ENCODE measurements at regions not wholly inside any gene's neighbourhood (a gene's known extent, or its start where the extent isn't known, plus 50 kb on each side); places are given as distances from the start of the nearest gene placed in this dataset.
A peak's percentile ranks its signal among the peaks of the same experiment; 100 is the strongest.

DNA sequence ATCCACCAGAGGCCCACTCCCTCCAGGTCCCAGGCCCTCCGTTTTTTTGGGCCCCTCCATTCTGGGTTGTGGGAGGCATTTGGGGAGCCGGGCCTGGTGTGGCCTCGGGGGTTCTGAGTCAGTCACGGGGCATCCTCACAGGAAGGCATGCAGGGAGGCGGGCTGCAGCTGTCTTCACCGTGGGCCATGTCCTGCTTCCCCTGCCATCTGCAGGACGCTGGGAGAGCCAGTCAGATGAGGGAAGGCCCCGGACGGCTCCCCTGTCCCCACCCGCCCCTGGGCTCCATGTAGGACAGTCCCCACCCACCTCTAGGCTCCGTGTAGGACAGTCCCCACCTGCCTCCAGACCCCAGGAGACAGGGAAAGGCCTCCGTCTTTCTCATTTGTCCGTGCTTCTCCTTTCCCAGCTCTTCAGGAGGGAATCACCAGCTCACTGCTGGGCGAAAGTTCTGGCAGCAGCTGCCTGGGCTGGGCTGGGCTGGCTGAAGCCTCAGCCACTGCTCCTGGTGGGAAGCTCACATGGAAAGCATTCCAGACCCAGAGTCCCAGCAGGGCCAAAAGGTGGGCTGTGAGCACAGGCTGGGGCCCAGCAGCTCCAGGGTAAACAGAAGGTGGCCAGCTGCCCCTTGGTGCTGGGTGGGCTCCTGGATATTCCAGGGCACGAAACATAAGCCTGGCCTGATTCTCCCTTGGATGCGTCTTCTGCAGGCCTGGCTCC lies 217.8 kb downstream of the KIF26A start:
- no peaks in the 10 kb centered on the region for H3K36me3 ChIP-seq (ENCODE audit: control insufficient read depth in 2 of 3, insufficient read depth in 3 of 3, low read length in 3 of 3)
- peak in 1 of 5 donors; percentile 31 for DNase-seq
- no peaks in the 10 kb centered on the region for H3K27me3 ChIP-seq (ENCODE audit: control insufficient read depth, insufficient read depth, low read length)
- H3K9ac ChIP-seq (ENCODE audit: low read length in 3 of 3): no peak overlapping the region
- H3K4me1 ChIP-seq (ENCODE audit: control insufficient read depth in 2 of 3, insufficient read depth in 2 of 3, low read depth in 1 of 3, low read length in 3 of 3): no peaks in the 10 kb centered on the region
- peaks cover 0 to 3% (median 0%) of the 10 kb centered on the region in 3 donors for H3K9me3 ChIP-seq (ENCODE audit: control insufficient read depth in 2 of 3, insufficient read depth in 1 of 3, low read length in 3 of 3)
- TF ChIP-seq CTCF (IDR thresholded peaks at IDR 0.05; ENCODE audit: borderline replicate concordance, extremely low read depth, insufficient read depth): no peak
- intact Hi-C loops (cut with DNase I): no loop called here
- FAIRE-seq: no peak
- no peak overlapping the region for H3K4me3 ChIP-seq (ENCODE audit: low read length in 3 of 3)
- no peak overlapping the region for H3K27ac ChIP-seq (ENCODE audit: low read depth in 2 of 2, low read length in 2 of 2)

DNA sequence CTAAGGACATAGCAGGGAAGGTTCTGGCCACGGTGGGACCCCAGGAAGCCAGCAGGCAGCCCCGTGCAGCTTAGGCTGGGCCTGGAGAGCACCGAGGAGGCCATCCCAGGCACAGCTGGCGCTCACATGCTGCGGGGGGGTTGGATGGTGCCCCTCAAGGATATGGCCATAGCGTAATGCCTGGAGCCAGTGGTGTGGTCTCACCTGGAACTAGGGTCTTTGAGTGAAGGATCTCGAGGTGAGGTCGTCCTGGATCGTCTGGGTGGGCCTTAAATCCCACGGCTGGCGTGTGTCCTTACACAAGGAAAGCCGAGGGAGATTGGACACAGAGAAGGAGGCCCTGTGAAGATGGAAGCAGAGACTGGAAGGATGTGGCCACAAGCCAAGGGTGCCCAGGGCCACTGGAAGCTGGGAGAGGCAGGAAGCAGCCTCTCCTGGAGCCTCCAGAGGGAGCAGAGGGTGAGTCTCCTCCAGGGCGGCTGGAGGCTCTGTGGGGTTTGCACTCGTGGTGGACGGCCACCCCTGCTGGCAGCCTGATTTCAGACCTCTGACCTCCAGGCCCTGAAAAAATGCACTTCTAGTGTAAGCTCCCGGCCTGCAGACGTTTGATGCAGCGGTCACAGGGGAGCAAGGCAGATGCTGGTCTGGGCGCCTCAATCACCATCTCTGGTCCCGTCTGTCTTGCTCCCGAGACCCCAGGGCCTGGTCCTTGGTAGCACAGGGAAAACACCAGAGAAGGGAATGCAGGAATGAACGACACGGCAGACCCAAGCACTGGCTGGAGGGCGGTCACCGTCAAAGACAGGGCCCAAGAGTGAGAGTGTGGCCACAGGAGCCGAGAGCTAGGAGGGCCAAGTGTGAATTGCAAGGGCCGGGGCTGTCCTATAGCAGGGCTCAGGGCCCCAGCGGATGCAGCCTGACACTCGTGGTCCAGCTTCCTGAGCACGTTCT lies 218.6 kb downstream of the KIF26A start:
- peak in 1 of 5 donors; percentile 23 for DNase-seq
- no peak overlapping the region for H3K4me3 ChIP-seq (ENCODE audit: low read length in 3 of 3)
- no peak overlapping the region for H3K9ac ChIP-seq (ENCODE audit: low read length in 3 of 3)
- no peak for FAIRE-seq
- no peak for TF ChIP-seq CTCF (IDR thresholded peaks at IDR 0.05; ENCODE audit: borderline replicate concordance, extremely low read depth, insufficient read depth)
- H3K36me3 ChIP-seq (ENCODE audit: control insufficient read depth in 2 of 3, insufficient read depth in 3 of 3, low read length in 3 of 3): no peaks in the 10 kb centered on the region
- H3K27me3 ChIP-seq (ENCODE audit: control insufficient read depth, insufficient read depth, low read length): no peaks in the 10 kb centered on the region
- intact Hi-C loops (cut with DNase I): no loop called here
- no peak overlapping the region for H3K27ac ChIP-seq (ENCODE audit: low read depth in 2 of 2, low read length in 2 of 2)
- no peaks in the 10 kb centered on the region for H3K4me1 ChIP-seq (ENCODE audit: control insufficient read depth in 2 of 3, insufficient read depth in 2 of 3, low read depth in 1 of 3, low read length in 3 of 3)
- H3K9me3 ChIP-seq (ENCODE audit: control insufficient read depth in 2 of 3, insufficient read depth in 1 of 3, low read length in 3 of 3): no peaks in the 10 kb centered on the region

- Histone ChIP-seq H3K36me3 (ENCODE audit: control insufficient read depth in 2 of 3, insufficient read depth in 3 of 3, low read length in 3 of 3) (no peaks in the 10 kb centered on the region), H3K27ac (ENCODE audit: low read depth in 2 of 2, low read length in 2 of 2) (no peak overlapping the region), H3K9ac (ENCODE audit: low read length in 3 of 3) (no peak overlapping the region), H3K27me3 (ENCODE audit: control insufficient read depth, insufficient read depth, low read length) (no peaks in the 10 kb centered on the region), H3K9me3 (ENCODE audit: control insufficient read depth in 2 of 3, insufficient read depth in 1 of 3, low read length in 3 of 3) (no peaks in the 10 kb centered on the region), H3K4me3 (ENCODE audit: low read length in 3 of 3) (no peak overlapping the region), H3K4me1 (ENCODE audit: control insufficient read depth in 2 of 3, insufficient read depth in 2 of 3, low read depth in 1 of 3, low read length in 3 of 3) (no peaks in the 10 kb centered on the region)
- TF ChIP-seq CTCF (IDR thresholded peaks at IDR 0.05; ENCODE audit: borderline replicate concordance, extremely low read depth, insufficient read depth): no peak
- intact Hi-C loops (cut with DNase I): no loop called here
- FAIRE-seq (no peak), DNase-seq (peak in 1 of 5 donors; percentile 18)
Measured at GRCh38 chr14:104357689-104358527, 219.5 kb downstream of the KIF26A start.
